ENCODE measurements at regions not wholly inside any gene's neighbourhood (a gene's known extent, or its start where the extent isn't known, plus 50 kb on each side); places are given as distances from the start of the nearest gene placed in this dataset.

DNA sequence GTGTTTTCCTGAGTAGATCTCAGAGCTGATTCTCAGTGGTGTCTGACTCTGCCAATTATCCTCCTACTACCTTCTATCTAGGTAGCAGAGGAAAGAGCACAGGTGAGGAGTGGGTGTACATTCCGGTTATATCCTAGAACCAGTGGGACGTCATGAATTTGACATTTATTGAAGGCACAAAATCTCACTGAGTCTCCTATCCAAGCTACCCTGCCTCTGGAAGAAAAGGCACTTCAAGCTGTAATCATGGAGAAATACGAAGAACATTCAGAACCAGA lies 952.2 kb downstream of the TUSC7 start:
- no peak overlapping the region for H3K4me3 ChIP-seq (ENCODE audit: control insufficient read depth, low read depth, low read length)
- TF ChIP-seq, protein P1, sequence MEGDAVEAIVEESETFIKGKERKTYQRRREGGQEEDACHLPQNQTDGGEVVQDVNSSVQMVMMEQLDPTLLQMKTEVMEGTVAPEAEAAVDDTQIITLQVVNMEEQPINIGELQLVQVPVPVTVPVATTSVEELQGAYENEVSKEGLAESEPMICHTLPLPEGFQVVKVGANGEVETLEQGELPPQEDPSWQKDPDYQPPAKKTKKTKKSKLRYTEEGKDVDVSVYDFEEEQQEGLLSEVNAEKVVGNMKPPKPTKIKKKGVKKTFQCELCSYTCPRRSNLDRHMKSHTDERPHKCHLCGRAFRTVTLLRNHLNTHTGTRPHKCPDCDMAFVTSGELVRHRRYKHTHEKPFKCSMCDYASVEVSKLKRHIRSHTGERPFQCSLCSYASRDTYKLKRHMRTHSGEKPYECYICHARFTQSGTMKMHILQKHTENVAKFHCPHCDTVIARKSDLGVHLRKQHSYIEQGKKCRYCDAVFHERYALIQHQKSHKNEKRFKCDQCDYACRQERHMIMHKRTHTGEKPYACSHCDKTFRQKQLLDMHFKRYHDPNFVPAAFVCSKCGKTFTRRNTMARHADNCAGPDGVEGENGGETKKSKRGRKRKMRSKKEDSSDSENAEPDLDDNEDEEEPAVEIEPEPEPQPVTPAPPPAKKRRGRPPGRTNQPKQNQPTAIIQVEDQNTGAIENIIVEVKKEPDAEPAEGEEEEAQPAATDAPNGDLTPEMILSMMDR (IDR thresholded peaks at IDR 0.05; ENCODE audit: control insufficient read depth, insufficient read depth, low read depth, low read length, missing control alignments): no peak
- DNase-seq (ENCODE audit: low read depth): no peak

DNA sequence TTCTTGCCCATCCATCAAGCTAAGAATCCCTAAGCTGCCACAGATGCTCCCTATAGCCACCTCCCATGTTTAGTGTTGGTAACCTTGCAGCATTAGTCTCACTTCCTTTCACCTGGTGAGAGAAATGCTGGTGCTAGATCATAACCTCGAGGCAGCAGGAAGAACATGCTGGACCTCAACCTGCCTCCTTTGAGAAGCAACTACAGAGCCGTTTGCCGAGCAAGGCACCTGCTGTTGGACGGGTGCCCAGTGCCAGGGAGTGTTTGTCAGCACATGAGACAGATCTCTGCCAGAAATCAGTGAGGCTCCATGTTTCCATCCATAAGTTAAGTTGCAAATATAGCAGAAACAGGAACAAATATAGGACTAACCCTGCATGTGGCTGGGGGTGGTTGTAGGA lies 955.7 kb downstream of the TUSC7 start:
- DNase-seq (ENCODE audit: low read depth): no peak
- TF ChIP-seq, protein P1 (IDR thresholded peaks at IDR 0.05; ENCODE audit: control insufficient read depth, insufficient read depth, low read depth, low read length, missing control alignments): no peak
- H3K4me3 ChIP-seq (ENCODE audit: control insufficient read depth, low read depth, low read length): no peak overlapping the region

DNA sequence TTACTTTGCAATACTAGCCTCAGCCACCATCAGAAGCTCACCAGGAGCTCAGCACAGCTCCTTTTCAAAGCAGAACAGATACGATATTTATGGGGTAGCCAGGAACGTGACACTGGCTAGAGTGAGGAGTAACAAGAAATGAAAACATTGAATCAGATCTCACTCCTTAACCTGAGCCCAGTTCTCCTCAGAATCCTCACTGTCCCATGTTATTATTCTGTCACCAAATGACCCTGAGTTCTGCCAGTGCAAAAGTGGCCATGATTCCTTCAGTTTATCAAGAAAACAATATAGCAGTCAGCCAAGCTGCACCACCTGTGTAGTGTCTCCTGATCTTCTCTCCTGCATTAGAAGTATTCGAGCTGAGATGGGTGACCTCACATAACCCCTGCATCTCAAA lies 956.7 kb downstream of the TUSC7 start:
- H3K4me3 ChIP-seq (ENCODE audit: control insufficient read depth, low read depth, low read length): no peak overlapping the region
- TF ChIP-seq, protein P1 (IDR thresholded peaks at IDR 0.05; ENCODE audit: control insufficient read depth, insufficient read depth, low read depth, low read length, missing control alignments): no peak
- DNase-seq (ENCODE audit: low read depth): no peak

DNA sequence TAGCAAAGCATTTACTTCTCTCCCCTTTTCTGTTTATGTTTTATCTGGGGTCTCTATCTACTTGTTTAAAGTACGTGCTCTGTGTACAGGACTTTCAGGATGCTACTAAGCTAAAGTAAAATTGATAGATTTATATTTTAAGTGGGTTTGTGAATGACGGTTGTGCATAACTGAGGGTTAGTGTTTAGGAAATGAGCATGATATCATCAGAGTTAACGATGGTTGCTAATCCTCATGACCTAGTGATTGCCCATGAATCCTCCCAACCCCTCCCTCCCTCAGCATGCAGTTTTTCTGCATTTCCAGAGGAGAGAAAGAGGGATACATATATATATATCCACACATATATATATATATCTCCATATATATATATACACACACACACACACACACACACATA lies 957.2 kb downstream of the TUSC7 start:
- TF ChIP-seq, protein P1 (IDR thresholded peaks at IDR 0.05; ENCODE audit: control insufficient read depth, insufficient read depth, low read depth, low read length, missing control alignments): no peak
- no peak for DNase-seq (ENCODE audit: low read depth)
- no peak overlapping the region for H3K4me3 ChIP-seq (ENCODE audit: control insufficient read depth, low read depth, low read length)

DNA sequence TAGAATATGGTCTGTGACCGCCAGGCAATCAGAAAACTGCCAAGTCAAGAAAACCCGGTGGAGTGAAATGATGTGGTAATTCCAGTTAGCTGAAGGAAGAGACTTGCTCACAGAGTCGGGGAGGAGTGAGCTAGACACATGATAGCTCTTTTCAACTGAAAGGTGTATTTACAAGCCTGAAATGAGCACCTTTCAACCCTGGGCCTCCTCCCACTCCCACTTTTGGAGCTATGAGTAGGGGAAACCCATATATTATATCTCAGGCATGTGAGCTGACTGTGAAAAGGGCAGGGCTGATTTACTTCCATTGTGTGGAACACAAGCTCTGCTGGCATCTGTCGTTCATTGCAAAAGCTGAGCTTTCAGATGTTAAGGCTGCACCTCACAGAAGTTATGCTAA lies 960.2 kb downstream of the TUSC7 start:
- H3K4me3 ChIP-seq (ENCODE audit: control insufficient read depth, low read depth, low read length): no peak overlapping the region
- TF ChIP-seq, protein P1 (IDR thresholded peaks at IDR 0.05; ENCODE audit: control insufficient read depth, insufficient read depth, low read depth, low read length, missing control alignments): no peak
- DNase-seq (ENCODE audit: low read depth): no peak

DNA sequence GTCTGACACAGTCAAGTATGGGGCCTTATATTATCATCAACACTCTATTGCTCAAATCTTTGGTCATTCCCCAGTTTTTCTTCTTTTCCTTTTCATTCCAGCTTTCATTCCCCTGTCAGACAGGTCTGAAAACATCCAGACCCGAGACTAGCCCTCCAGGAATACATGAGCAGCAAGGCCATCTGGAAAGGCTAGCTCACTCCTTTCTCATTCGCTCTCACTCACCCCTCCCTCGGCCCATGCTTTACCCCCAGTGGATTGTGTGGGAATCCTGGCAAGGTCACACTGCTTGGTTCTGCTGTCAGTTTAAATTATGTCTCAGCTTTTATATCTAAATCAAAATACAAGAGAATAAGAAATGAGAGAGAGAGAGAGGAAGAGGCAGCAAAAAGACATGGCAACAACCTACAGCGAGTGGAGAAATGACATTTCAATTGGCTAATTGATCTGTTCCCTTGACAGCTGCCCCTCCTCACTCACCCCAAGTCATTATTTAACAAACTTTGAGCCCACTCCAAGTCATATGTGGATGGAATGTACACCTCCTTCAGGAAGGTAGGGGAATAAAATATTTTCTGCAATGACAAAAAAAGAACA lies 962.2 kb downstream of the TUSC7 start:
- TF ChIP-seq, protein P1 (IDR thresholded peaks at IDR 0.05; ENCODE audit: control insufficient read depth, insufficient read depth, low read depth, low read length, missing control alignments): no peak
- H3K4me3 ChIP-seq (ENCODE audit: control insufficient read depth, low read depth, low read length): no peak overlapping the region
- no peak for DNase-seq (ENCODE audit: low read depth)

DNA sequence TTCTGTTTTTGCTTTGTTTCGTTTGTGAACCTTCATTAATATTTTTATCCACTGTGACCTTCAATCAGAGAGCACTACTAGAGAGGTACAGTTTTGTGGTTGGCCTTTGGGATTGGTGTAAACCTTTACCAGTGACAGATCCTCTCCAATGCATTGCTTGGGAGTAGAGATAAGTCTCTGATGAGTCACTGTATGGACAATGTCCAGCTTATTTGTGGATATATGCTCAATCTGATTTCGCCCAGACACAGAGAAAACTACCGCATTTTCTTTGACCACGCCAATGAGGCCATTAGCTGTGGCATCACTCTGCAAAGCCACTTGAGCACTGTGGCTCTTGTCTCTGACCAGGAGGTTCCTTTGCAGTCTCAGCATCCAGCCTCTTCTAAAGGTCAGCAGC lies 964.7 kb downstream of the TUSC7 start:
- no peak overlapping the region for H3K4me3 ChIP-seq (ENCODE audit: control insufficient read depth, low read depth, low read length)
- TF ChIP-seq, protein P1 (IDR thresholded peaks at IDR 0.05; ENCODE audit: control insufficient read depth, insufficient read depth, low read depth, low read length, missing control alignments): no peak
- no peak for DNase-seq (ENCODE audit: low read depth)
